Renal cortex interstitium (tissue), 11 donors: ENCODE measurements at regions not wholly inside any gene's neighbourhood (a gene's known extent, or its start where the extent isn't known, plus 50 kb on each side); places are given as distances from the start of the nearest gene placed in this dataset.

ENCODE experiments used
- DNase-seq, 11 donors: peaks; one replicate each; pipeline ENCODE4 v3.0.0-alpha.2; 2013; ENCODE audit warnings: low read depth in 9 of 11, low spot score in 4 of 11; ENCODE audit errors: extremely low read depth in 1 of 11

DNA sequence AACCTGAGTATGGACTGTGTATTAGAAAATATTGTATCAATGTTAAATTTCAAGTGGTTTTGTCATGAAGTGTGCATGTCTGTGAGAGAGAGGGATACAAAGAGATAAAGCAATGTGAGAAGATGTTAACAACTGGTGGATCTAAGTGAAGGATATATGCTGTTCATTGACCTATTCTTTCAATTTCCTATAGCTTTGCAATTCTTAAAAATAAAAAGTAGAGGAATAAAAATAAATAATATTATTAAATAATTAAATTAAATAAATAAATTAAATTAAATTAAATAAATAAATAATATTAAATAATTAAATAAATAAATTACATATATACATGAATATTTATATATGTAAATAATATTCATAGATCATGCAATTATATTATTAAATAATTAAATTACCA lies 131.2 kb upstream of the DACH1 start:
- no peak for DNase-seq

DNA sequence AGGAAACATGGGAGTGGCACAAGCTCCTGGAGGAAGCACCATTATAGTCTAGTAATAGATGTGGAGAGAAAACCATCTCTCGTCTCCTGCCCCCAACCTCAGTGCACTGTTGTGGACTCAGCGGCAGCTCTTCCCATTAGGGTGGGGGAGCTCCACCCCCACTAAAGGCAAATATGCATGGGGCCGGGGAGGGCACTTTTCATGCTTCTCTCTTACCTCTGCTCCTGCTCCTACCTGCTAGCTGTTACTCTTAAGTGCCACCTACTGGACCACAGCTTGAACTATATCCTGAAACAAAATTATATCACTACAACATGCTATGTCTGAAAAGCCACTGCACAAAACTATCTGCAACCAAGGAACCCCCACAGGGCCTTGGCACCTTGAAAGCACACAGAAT lies 112.6 kb upstream of the DACH1 start:
- peak in 5 of 11 donors; percentile 1 to 15 (median 2) for DNase-seq

DNA sequence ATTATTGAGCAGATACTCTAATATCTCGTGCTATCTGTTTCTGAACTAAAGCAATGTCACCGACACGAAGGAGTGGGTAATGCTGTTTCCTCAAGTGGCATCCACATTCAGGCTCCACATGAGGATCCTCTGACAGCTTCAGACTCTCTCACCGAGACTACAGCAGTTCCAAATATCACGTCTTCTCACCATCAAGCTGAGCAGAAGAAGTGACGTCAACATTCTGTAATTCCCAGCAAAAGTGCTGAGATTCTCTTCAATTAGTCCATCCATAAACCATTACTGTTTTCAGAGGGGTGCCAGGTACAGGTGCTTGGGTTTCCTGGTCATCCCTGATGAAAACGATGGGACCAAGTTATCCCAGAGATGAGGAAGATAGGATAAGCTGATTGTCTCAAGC lies 110.0 kb upstream of the DACH1 start:
- no peak for DNase-seq

DNA sequence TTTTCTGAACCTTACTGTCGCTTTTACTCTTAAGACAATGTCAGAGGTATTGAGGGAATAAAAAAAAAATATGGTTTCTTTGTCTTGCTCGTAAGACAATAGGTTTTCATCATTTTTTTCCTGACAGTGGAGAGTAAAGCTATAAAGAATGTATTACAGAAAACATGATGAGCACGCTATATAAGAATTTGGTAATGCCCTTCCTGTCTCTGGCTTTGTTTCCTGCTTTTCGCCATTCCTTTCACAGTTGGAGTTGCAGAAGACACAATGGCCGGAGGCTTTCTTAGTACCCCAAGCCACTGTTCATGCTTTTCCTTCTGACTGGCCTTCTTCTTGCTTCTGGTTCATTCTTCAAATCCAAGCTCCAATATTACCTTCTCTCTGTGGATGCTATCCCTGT lies 101.0 kb upstream of the DACH1 start:
- no peak for DNase-seq

DNA sequence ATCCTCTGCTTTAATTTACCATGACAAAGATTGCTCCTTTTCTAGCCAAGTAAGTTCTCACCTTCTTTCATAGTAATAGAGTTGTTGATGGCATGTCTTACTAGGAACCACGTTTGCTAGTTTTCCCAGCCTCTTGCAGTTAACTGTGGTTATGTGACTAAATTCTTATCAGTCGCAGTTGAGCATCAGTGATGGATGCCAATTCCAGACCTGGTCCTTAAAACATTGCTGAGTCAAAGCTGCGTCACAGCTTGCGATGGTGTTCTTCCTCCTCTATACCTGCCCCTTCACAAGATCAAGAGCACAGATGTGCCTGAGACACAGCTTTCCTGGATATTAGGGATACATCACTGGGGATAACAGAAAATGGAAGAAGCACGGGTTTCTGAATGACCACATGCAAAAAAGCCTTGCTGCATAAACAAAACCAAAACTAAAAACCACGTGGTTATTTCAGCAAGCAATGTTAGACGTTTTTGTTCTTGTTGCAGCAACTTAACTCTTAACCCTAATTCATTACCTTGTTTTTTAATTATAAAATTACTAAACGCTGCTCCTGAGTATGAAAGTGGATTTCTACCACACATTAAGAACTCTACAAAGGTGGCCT lies 97.6 kb upstream of the DACH1 start:
- DNase-seq = no peak

DNA sequence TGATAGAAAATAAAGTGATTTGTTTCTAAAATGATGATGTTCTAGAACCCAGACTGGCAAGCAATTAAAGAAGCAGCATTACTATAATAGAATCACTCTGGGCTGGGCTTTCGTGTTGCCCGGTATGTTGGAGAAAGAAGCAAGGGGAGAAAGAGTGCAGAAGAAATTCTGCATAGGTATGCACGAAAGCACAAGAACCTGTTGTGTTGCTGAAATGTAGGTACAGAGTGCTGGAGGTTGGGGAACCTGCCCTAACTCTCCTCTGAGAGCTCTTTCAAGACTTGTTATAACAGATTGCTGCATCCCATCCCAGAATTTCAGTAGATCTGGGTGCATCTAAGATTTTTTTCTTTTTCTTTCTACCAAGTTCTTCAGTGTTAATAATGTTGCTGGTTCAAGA lies 95.7 kb upstream of the DACH1 start:
- no peak for DNase-seq

DNA sequence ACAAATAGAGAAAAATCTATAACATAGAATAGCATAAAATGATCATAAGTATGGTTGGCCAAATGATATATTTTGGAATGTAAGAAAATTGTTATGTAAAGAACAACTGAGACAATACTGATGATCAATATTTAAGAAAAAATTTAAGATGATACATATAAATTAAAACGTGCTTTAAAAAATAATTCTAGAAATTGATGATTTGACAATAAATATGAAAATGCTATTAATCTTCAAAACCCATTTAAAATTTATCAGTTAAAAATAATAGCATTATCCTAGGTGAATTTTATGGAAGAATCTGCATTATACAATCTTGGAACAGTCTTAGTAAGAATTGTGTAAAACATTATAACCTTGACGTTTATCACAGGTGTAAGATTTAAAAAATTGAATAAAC lies 95.1 kb upstream of the DACH1 start:
- DNase-seq = no peak

DNA sequence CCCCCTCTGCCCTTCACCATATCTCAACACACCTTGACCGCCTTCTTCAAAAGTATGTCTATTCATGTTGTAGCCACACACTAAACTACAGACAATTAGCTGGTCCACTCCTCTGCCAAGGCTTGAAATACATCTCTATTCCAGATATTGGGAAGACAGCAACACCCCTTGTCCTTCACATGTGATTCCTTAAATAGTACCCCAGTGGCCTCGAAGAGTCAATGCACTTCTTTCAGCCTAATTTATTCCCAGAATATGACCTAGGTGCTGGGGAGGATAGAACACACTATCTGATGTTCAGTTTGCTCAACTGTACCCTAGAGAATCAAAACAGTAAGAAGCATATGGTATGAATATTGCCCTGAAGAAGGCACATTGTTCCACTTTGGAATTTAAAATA lies 82.4 kb upstream of the DACH1 start:
- no peak for DNase-seq

DNA sequence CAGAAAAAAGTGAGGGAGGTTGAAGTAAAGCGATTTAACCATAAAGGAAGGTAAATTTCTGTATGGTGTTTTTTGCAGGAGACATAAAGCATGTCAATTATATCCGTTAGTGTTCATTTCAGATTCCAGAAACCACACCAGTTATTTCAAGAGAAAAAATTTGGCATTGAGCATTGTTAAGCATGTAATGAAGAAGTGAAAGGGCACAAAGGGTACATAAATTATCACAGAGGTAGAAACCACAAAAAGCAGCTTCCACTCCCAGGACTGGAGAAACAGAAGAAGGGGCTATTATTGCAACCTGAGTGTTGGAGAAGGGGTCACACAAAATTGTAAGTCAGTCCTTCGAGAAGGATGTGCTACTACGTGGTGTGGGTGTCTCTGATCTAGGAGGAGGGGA lies 72.2 kb upstream of the DACH1 start:
- no peak for DNase-seq

DNA sequence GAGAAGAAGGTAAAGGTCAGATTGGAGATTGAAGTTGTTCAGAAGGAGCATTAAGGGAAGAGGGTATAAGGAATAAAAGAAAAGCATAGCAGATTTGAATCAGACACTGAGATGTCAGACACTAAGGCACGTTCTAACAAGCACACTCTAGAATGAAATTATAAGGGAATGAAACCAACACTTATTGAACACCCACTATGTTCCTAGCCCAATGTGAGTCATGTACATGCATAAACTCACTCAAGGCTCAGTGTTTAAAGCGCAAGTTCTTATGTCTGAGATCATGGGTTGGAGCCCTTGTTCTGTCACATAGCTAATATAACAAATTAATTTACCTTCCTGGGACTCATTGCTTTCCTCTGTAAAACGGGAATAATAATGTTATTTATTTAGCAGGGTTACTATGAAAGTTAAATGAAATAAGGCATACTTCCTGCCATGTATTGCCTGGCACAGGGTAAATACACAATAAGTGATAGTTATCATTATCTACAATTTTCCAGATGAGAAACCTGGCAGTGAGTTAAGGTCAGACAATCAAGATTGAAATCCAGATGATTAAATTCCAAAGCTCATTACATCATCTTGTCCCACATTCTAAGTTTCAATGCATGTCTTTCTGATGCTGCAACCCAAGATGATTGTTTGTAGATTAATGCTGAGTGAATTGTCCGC lies 68.3 kb upstream of the DACH1 start:
- no peak for DNase-seq

DNA sequence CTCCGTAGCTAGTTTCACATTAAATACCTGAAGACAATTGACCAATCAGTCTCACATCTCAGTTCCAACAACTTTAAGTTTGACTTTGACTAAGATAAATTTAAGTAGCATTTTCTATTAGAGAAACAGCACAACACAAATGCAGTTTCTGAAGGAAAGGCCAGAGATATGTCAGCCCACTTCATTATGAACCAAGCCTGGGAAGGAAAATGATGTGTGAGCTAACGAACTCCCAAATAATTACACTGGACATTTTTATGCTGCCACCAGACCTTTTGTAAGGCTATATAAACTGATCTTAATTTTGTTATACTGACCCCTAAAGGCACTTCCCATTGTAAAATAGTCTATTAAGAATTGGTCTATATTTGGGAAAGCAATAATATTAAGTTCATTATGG lies 57.9 kb upstream of the DACH1 start:
- DNase-seq = peak in 1 of 11 donors; percentile 3

DNA sequence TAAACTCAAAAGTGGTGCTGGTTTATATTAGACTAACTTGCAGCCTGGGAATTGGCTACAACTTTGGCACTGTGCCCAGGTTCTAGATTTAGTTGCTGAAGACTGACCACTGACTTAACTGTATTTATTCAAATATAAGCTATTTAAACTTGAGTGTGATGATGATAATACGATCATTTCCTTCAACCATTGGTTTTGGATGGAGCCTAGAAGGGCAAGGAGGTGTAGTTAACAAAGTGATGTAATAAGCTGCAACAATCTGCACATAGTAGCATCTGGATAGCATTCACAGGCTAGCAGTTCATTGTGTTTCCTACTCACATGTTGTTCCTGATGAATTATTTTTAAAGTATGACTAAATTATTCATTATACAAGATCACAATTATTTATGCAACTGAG lies 55.2 kb upstream of the DACH1 start:
- no peak for DNase-seq
